ENCODE measurements at regions not wholly inside any gene's neighbourhood (a gene's known extent, or its start where the extent isn't known, plus 50 kb on each side); places are given as distances from the start of the nearest gene placed in this dataset.

GRCh38 chr20:51218603-51219002 lies 195.7 kb upstream of the KCNG1 start:
- no peak for DNase-seq (ENCODE audit: low spot score)

- no peak for DNase-seq (ENCODE audit: low spot score)
Measured at GRCh38 chr20:51217347-51218045, 194.6 kb upstream of the KCNG1 start.

GRCh38 chr20:51216850-51217249 lies 193.9 kb upstream of the KCNG1 start:
- no peak for DNase-seq (ENCODE audit: low spot score)

GRCh38 chr20:51212816-51213215 lies 189.9 kb upstream of the KCNG1 start:
- no peak for DNase-seq (ENCODE audit: low spot score)

GRCh38 chr20:51211191-51211590 lies 188.3 kb upstream of the KCNG1 start:
- no peak for DNase-seq (ENCODE audit: low spot score)

- no peak for DNase-seq (ENCODE audit: low spot score)
Measured at GRCh38 chr20:51210084-51210483, 187.2 kb upstream of the KCNG1 start.

GRCh38 chr20:51208162-51208561 lies 185.3 kb upstream of the KCNG1 start:
- no peak for DNase-seq (ENCODE audit: low spot score)

GRCh38 chr20:51206032-51206662 lies 183.2 kb upstream of the KCNG1 start:
- no peak for DNase-seq (ENCODE audit: low spot score)

- DNase-seq (ENCODE audit: low spot score): no peak
Measured at GRCh38 chr20:51204794-51205193, 181.9 kb upstream of the KCNG1 start.

GRCh38 chr20:51204051-51204715 lies 181.3 kb upstream of the KCNG1 start:
- DNase-seq (ENCODE audit: low spot score): no peak

GRCh38 chr20:51202304-51202703 lies 179.4 kb upstream of the KCNG1 start:
- no peak for DNase-seq (ENCODE audit: low spot score)

GRCh38 chr20:51199920-51200319 lies 177.0 kb upstream of the KCNG1 start:
- DNase-seq (ENCODE audit: low spot score): no peak

GRCh38 chr20:51198876-51199523 lies 176.1 kb upstream of the KCNG1 start:
- no peak for DNase-seq (ENCODE audit: low spot score)

- no peak for DNase-seq (ENCODE audit: low spot score)
Measured at GRCh38 chr20:51198238-51198637, 175.3 kb upstream of the KCNG1 start.

GRCh38 chr20:51196991-51197651 lies 174.2 kb upstream of the KCNG1 start:
- no peak for DNase-seq (ENCODE audit: low spot score)

- no peak for DNase-seq (ENCODE audit: low spot score)
Measured at GRCh38 chr20:51195990-51196389, 173.1 kb upstream of the KCNG1 start.

- DNase-seq (ENCODE audit: low spot score): no peak
Measured at GRCh38 chr20:51195419-51195901, 172.6 kb upstream of the KCNG1 start.

- no peak for DNase-seq (ENCODE audit: low spot score)
Measured at GRCh38 chr20:51193066-51193772, 170.3 kb upstream of the KCNG1 start.

GRCh38 chr20:51190783-51191180 lies 167.9 kb upstream of the KCNG1 start:
- no peak for DNase-seq (ENCODE audit: low spot score)

- no peak for DNase-seq (ENCODE audit: low spot score)
Measured at GRCh38 chr20:51189814-51190782, 167.2 kb upstream of the KCNG1 start.
